HG02981 (cell line): ENCODE measurements at regions not wholly inside any gene's neighbourhood (a gene's known extent, or its start where the extent isn't known, plus 50 kb on each side); places are given as distances from the start of the nearest gene placed in this dataset.
"Not testable (repeated sequence)": the region's sequence is repeated elsewhere in the genome, so short reads cannot be mapped to it uniquely, and the experiment has no call there.

Source experiments
- ATAC-seq: cut with Tn5 transposase; IDR thresholded peaks from one replicate; pipeline ENCODE4 v1.9.1; 2021; ENCODE audit warnings: mild to moderate bottlenecking, moderate library complexity; ENCODE audit not compliant: unreplicated experiment

DNA sequence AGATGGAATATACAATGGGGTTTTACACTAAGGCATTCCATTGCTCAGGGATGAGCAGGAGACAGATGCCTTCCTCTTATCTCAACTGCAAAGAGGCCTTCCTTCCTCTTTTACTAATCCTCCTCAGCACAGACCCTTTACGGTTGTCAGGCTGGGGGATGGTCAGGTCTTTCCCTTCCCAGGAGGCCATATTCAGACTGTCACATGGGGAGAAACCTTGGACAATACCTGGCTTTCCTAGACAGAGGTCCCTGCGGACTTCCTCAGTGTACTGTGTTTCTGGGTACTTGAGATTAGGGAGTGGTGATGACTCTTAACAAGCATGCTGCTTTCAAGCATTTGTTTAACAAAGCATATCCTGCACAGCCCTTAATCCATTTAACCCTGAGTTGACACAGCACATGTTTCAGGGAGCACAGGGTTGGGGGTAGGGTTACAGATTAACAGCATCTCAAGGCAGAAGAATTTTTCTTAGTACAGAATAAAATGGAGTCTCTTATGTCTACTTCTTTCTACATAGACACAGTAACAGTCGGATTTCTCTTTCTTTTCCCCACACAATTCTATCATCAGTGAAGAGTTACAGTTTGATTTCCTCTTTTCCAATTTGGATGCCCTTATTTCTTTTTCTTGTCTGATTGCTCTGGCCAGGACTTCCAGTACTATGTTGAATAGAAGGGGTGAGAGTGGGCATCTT lies 737.1 kb downstream of the TRHDE start:
- ATAC-seq: not testable (repeated sequence)

DNA sequence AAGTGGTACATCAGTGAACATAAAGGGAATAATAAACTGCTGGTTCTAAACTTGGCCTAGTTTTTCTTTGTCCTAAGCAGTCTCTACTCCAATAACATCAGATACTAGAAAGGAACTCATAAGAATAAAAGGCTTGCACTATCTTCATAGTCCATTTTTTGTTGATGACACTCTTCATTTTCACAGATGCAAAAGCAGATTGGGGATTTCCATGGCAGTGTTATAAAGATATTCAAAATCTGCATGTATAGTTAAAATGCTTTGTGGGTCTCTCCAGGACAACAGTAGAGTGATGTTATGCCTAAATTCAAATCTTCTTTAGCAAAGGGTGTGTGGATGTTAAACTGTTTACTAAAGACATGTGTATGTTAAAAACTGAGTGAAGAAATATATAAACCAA lies 745.8 kb downstream of the TRHDE start:
- ATAC-seq: no peak

DNA sequence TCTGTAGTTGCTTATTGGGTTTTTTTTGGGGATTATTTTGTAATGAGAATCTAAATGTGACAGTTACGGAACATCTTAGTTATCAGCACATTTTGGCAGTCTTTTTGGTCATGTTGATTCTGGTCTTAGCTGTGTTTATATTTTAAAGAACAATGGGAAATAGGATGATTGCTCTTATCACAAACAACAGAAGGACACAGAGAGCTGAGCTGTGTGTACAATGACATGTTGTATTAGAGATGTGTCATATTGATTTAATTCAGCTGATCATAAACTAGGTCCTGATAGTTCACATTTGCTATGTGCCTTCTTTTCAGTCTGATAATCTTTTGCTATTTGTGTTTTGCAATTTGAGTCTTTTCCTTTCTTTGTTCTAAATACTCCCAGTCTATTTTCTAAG lies 781.7 kb downstream of the TRHDE start:
- no peak for ATAC-seq

DNA sequence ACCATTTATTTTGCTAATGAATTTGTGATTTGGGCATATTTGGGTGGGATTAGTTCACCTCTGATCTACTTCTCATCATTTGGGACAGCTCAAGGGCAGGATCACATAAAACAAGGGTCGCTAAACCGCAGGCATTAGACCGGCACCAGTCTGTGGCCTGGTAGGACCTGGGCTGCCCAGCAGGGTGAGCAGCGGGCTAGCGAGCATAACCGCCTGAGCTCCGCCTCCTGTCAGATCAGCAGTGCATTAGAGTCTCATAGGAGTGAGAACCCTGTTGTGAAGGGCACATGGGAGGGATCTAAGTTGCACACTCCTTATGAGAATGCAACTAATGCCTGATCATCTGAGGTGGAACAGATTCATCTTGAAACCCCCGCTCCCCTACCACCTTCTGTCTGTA lies 785.3 kb downstream of the TRHDE start:
- no peak for ATAC-seq

DNA sequence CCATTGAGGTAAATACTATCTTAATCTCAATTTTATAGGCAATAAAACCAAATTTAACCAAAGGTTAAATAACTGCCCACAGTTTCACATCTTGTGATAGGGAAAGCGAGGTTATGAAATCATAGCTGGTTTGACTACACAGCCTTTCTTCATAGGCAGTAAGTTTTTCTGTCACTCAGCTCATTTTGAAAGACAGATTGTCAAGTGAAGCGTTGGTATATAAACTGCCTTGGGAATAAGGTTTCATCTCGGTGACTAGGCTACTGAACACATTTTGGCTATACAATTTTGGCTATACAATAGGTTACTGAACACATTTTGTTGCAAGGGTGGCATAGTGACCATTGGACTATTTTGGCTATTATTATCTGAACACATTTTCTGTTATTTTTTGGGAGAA lies 793.7 kb downstream of the TRHDE start:
- no peak for ATAC-seq

DNA sequence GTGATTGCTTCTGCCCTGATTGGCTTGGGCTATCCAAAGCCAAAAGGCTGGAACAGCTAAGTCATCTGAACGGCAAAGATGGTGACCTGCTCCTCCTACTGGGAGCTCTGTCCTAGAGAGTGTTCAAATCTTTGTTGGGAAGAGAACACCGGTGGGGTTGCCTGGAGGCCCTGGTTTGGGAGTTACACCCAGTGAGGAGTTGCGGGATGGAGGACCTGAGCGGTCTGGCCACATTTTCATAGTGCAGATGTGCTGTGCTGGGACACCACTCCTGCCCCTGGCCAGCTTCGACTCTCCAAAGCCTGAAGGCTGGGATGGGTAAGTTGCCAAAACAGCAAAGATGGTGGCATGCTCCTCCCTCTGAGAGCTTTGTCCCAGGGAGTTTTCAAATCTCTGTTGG lies 795.4 kb downstream of the TRHDE start:
- no peak for ATAC-seq

DNA sequence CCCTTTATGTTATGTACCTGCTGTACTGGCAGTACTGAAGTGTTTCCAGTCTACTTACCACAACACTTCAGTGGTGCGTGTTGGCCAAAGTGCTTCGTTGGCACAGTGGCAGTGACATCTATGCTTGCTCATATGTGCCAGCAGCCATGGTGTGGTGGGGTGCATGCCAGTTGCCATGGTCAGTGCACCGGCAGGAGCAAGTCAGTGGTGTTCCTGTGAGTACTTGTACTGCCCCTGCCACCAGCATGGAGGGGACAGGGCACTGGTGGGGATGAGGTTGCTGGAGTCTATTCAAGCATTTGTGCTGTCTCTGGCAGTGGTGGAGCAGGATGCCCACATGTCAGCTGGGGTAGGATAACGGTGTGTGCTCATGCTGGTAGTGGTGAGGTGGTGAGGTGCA lies 800.0 kb downstream of the TRHDE start:
- no peak for ATAC-seq

DNA sequence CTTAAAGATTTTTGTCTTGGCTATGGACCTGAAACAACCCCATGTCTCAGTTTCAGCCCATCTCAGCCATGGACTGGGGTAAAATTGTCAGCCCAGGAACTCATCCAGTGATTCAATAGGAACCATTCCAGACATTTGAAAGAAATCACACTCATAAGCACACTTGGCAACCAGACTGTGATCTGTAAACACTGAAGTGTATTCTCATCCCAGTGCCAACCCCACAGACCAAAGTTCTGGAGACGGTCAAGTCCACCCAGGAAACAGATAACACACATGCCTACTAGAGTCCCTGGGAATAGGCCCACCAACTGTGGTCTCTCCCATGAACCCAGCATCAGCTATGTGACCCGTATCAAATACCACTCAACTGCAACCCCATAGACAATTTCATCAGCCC lies 804.6 kb downstream of the TRHDE start:
- no peak for ATAC-seq

DNA sequence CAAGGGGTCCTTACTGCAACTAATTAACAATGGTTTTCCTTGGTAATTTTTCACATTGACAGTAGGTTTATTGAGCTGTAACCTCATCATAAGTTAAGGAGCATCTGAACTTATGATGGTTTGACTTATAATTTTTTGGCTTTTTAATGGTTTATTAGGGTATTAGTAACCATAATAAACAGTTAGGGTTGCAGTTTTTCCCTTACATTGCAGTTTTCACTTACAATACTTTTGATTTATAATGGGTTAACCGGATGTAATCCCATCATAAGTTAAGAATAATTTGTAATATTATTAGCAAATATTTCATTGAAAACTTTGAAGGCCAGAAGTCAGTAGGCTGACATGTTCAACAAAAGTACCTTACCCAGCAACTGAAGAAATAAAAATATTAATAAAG lies 811.6 kb downstream of the TRHDE start:
- ATAC-seq: no peak

DNA sequence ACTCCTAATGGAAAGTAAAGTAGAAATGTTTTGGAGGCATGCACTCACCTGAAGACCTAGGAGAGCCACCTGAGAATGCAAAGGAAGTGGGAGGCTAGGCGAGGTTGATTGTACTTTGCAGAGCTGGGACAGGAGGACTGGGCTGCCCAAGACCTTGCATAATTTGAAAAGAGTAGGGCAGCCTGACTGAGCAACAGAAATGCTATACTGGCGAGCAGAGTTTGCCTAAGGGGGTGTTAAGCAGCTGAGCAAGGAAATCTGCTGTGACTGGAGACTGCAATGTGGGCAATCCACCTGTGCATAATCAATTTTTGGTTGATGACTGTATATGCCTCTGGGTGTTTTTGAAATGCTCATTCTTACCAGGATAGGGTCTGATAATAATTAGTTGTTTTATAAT lies 834.1 kb downstream of the TRHDE start:
- ATAC-seq: no peak

DNA sequence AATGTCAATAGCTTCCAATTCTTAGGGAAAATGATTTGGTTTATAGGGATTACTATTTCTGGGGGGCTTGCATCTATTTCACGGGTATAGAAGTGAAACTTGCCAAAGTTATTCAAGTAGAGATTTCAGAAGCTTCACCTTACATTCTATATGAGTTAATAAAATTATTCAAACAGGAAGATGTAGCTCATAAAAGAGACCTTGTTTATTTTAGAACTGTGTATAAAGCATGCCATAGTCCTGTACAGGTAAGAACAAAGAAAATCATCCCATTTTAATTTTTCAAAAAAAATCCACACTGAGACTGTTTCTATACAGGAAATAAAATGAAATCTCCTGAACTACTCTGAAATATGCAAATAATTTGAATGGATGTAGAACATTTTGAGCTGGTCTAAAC lies 834.7 kb downstream of the TRHDE start:
- ATAC-seq: no peak

DNA sequence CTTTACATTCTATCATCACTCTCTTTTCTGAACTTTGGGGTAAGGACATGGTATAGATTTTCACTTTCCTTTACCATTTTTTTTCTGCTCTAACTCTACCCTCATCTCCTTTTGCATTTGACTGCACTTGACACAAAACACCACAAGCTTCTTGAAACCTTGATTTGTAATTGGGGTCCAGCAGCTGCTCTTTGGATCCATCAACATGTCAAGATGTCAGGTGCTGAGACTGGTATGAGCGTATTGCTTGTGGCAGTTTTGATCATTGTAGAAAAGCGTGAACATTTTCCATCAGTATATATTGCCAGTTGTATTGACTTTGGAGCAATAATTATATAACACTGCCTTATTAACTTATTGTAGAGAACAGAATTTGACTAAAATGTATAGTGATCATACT lies 838.6 kb downstream of the TRHDE start:
- no peak for ATAC-seq

DNA sequence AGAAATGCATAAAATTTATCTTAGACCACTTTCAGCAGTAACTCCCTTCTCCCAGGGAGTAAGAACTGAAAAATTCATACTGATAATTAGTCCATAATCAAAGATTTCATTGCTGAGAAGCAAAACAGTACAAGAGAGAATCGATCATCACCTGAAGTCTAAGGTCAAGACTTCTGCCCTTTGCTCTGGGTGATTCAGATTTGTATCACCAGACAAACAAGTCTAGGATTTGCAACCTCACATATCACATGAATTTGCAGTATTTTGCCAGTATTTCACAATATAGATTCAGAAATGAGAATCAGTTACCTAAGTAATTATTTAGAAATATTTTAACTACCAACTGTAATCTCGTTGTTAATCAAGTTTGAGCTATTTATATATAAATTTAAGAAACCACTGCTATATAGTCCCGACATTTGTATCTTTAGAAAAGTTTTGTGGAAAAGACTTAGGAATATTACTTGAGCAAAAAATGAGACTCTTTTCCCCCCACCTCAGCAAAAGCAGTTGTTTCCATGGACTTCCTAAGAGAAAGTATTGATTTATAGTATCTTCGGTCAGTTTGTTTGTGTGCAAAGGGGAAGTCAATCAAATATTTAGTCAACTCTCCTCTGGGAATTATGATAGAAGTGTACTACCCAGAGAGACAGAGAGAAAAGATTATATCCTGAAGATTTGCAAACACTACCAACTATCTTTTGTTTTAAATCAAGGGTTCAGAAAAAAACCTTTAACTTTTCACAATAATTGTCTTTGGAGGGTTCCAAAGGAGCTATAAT lies 840.1 kb downstream of the TRHDE start:
- ATAC-seq: no peak

DNA sequence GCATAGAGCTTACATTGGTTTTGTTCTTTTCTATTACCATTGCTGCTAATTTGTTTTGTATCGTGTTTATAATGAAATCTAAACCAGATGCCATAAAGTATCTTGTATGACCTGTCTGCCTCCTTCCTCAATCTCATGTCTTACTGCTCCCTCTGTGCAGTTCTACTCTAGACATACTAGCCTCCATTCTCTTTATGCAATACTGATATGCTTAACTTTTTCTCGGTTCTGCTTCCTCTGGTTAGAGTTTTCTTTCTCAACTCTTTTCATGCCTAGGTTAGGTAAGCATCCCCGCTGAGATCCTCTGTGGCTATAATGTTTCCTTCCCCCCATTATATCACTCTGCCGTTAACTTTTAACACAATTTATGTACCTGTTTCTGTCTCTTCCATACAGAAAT lies 852.3 kb downstream of the TRHDE start:
- ATAC-seq: no peak

DNA sequence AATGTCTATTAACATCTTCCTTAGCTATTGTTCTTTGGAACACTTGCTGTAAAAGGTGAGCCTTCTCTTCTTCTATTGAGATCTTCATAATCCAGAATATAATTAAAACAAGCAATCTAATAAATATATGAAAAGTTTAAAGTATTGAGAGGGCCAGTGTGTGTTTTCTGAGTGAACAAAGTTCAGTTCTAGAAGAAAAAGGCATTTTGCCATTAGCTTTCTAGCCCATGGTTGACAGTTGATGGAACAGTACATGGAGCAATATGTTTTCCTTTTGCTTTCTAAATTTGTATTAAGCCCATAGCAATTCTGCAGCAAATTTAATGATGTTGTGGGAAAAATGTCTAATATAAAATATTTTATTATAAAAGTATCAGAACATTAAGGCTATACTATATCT lies 853.0 kb downstream of the TRHDE start:
- ATAC-seq: no peak

DNA sequence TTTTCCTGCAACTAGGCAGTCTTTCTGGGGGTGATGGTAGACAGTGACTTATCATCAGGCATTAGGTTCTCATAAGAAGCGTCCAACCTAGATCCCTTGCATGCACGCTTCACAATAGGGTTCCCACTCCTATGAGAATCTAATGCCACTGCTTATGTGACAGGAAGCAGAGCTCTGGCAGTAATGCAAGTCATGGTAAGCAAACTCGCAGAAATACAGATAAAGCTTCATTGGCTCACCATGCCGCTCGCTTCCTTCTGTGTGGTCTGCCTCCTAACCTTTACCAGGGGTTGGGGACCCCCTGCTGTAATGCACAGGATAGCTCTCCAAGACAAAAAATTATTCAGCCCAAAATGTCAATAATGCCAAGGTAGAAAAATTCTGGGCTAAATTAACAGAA lies 864.2 kb downstream of the TRHDE start:
- ATAC-seq: no peak

DNA sequence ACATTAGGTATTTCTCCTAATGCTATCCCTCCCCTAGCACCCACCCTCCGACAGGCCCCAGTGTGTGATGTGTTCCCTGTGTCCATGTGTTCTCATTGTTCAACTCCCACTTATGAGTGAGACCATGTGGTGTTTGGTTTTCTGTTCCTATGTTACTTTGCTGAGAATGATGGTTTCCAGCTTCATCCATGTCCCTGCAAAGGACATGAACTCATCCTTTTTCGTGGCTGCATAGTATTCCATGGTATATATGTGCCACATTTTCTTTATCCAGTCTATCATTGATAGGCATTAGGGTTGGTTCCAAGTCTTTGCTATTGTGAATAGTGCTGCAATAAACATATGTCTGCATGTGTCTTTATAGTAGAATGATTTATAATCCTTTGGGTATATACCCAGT lies 867.5 kb downstream of the TRHDE start:
- ATAC-seq: not testable (repeated sequence)

DNA sequence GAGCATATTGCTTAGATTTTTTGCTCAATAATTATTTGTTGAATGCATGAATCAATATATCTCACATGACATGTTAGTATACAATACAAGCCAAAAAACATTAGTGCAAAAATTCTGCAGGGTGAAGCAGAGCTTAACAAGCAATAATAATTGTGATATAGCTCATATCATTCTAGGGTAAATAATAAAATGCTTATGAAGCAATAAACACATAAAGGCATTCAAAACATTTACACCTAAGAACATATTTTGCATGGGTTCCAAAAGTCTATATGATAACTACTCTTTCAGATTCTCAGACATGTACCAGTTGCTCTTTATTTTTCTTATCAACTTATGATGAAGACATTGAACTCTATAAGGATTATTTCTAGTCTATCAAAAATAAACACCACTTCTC lies 886.2 kb downstream of the TRHDE start:
- no peak for ATAC-seq

DNA sequence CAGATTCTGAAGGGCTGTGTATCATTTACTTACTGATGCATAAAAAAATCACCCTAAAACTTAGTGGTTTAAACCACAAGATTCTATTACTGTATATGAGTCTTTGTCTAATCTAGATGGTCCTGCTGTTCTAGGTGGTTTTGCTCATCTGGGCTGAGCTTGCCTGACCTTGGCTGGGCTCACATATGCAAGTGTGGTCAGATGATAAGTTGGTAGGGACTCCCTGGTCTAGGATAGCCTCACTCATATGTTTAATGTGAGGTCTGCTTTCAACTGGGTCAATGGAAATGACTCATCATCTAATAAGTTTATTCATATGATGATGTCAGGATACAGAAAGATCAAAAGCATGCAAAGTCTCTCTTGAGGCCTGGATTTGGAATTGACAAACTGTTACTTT lies 887.8 kb downstream of the TRHDE start:
- ATAC-seq: no peak

DNA sequence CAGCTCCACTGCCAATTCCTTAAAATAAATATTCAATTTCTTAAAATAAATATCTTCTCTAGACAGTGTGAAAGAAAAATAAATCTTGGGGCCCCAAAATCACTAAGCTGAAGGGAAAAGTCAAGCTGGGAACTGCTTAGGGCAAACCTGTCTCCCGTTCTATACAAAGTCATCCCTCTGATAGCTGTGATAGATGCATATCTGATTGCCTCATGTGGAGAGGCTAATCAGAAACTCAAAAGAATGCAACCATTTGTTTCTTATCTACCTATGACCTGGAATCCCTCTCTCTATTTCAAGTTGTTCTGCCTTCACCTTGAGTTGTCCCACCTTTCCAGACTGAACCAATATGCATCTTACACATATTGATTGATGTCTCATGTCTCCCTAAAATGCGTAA lies 889.8 kb downstream of the TRHDE start:
- ATAC-seq: no peak

DNA sequence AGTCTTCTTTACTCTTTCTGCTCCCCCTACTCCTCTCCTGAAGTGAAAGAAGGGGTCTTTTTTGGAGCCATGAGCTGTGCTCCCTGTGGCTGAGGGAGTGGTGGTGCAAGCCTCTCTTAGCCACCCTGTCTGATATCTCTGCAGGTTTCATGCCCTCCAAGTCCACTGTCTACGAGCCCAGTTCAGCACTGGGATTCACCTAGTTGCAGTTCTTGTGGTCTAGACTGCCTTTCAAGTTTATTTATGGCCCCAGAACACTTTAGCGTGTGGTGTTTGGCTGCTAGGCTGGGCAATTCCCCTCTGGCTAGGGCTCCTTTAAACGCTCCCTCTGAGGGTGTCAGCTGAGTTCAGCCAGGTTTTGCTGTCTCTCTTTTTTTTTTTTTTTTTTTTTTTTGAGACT lies 908.6 kb downstream of the TRHDE start:
- ATAC-seq: no peak

DNA sequence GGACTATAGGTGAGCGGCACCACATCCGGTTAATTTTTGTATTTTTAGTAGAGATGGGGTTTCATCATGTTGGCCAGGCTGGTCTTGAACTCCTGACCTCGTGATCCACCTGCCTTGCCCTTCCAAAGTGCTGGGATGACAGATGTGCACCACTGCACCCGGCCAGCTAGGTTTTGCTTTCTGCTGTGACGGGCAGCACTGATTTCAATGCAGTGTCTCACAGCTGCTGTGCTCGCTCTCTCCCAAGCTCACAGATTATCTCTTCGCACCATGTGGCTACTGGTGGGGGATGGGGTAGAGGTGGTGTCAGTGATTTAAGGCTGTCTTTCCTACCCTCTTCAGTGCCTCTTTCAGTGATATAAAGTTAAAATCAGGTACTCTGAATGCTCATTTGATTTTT lies 909.1 kb downstream of the TRHDE start:
- no peak for ATAC-seq

DNA sequence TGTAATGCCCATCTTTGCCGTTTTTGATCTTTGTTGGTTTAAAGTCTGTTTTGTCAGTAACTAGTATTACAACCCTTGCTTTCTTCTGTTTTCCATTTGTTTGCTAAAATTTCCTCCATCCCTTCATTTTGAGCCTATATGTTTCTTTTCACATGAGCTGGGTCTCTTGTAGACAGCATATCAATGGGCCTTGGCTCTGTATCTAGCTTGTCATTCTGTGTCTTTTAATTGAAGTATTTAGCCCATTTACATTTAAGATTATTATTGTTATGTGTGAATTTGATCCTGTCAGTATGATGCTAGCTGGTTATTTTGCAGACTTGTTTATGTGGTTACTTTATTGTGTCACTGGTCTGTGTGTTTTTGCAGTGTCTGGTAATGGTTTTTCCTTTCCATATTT lies 913.2 kb downstream of the TRHDE start:
- ATAC-seq: no peak
